ENCODE measurements at regions not wholly inside any gene's neighbourhood (a gene's known extent, or its start where the extent isn't known, plus 50 kb on each side); places are given as distances from the start of the nearest gene placed in this dataset.
"Not testable (repeated sequence)": the region's sequence is repeated elsewhere in the genome, so short reads cannot be mapped to it uniquely, and the experiment has no call there.

DNA sequence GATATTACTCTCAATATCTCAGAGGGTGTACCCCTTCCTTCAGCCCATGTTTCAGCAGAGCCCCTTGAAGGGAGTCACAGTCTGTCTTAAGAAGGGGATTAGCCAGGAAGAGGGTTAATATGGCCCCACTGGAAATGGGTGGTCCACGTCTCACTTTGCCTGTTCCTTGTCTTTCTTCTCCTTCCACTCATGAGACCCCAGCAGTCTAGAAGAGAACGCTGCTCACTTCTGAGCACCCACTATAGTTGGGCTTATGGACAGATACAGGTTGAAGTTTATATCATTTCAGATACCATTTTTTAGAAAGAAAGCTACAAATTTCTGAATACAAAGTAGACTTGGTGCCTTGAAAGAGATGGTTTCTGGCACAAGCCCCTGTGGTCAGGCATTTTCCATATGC is 139.3 kb upstream of the API5 start:
- in situ Hi-C loops (cut with HindIII; ENCODE audit: low sequenced_read_pairs) = no loop called here

GRCh38 chr11:43177975-43178374 is 133.8 kb upstream of the API5 start:
- in situ Hi-C loops (cut with HindIII; ENCODE audit: low sequenced_read_pairs) = no loop called here

GRCh38 chr11:43194459-43194858 is 117.3 kb upstream of the API5 start:
- in situ Hi-C loops (cut with HindIII; ENCODE audit: low sequenced_read_pairs) = not testable (repeated sequence)

DNA sequence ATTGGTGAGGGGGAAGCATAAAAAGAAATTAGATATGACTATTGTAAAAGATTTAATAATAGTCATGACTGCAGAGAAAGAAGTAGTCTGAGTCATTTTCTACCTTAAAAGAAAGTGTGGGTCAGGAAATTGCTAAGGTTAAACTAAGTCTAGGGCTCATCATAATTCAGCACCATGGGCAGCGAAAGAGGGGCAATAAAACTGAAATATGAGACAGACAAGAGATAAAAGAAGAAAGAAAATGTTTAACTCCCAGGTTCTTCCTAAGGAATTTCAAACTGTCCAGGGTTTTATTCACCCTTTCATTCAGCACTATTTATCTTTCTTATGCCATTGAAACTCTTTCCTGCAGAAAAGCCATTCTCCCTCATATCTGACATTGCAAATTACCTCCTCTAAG is 114.4 kb upstream of the API5 start:
- in situ Hi-C loops (cut with HindIII; ENCODE audit: low sequenced_read_pairs) = no loop called here

GRCh38 chr11:43200031-43200430 is 111.8 kb upstream of the API5 start:
- in situ Hi-C loops (cut with HindIII; ENCODE audit: low sequenced_read_pairs) = no loop called here

DNA sequence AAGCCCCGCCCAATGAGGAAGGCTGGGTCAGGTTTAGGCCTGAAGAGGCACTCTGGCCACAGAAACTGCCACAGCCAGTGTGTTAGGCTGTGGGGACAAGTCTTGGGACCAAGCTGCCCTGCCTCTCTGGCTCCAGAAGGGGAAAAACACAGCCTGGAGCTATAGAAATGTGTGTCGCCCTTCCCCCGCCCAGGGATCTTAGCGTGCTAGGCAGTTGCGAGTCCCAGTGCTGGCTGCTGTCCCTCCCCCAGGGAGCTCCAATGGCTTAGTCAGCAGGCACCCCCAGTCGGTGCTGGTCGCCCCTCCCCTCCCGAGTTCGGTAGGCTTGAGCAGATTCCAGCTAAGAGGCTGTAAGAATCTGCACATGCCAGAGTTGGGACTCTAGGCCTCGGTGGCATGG is 99.5 kb upstream of the API5 start:
- in situ Hi-C loops (cut with HindIII; ENCODE audit: low sequenced_read_pairs) = no loop called here

DNA sequence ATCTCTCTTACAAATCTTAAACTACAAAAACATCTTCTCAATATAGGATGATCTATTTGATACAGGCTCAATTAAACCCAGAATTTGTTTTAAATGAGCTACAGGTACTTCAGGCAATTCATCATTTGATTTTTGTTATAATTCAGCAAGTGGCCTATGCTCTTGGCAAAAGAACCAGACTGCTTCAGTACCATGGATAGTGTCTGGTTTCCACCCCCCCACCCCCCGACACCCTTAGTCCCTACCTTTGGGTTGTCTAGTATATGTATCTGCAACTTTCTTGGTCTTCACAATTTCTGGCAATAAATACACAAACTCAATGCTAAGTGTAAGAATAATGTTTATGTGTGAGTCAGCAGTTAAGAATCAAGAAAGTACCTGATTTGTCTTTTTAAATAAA is 97.3 kb upstream of the API5 start:
- in situ Hi-C loops (cut with HindIII; ENCODE audit: low sequenced_read_pairs) = no loop called here

GRCh38 chr11:43217849-43218248 is 93.9 kb upstream of the API5 start:
- in situ Hi-C loops (cut with HindIII; ENCODE audit: low sequenced_read_pairs) = no loop called here

DNA sequence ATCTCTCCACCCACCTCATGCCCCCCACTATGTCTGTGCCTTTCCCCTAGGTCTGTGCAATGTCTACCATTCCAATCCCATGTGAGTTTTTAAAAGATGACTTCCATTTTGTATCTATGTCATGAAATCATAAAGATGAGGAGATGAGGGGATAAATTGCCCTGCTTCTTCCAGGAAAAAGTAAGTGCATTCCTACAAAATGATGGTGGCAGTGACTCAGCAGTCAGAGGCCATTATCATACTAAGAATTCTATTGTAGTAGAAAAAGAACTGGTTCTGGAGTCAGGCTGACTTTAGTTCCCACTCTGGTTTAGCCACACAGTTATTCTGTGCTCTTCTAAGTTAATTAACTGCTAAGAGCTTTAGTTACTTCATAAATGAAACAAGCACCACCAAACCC is 89.6 kb upstream of the API5 start:
- in situ Hi-C loops (cut with HindIII; ENCODE audit: low sequenced_read_pairs) = no loop called here

- in situ Hi-C loops (cut with HindIII; ENCODE audit: low sequenced_read_pairs) = no loop called here
These were observed 88.8 kb upstream of the API5 start for GRCh38 chr11:43223026-43223425.

GRCh38 chr11:43234881-43235280 is 76.9 kb upstream of the API5 start:
- in situ Hi-C loops (cut with HindIII; ENCODE audit: low sequenced_read_pairs) = no loop called here

DNA sequence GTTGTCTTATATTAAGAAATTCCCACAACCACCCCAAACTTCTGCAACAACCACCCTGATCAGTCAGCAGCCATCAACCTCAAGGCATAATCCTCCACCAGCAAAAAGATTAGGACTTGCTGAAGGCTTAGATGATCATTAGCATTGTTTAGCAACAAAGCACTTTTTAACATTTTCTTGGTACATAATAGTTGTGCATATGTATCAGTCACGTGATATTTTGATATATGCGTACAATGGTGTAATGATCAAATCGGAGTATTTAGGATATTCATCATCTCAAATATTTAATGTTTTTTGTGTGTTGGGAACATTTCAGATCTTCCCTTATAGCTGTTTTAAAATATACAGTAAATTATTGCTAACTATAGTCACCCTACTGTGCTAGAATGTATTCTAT is 73.5 kb upstream of the API5 start:
- in situ Hi-C loops (cut with HindIII; ENCODE audit: low sequenced_read_pairs) = no loop called here

DNA sequence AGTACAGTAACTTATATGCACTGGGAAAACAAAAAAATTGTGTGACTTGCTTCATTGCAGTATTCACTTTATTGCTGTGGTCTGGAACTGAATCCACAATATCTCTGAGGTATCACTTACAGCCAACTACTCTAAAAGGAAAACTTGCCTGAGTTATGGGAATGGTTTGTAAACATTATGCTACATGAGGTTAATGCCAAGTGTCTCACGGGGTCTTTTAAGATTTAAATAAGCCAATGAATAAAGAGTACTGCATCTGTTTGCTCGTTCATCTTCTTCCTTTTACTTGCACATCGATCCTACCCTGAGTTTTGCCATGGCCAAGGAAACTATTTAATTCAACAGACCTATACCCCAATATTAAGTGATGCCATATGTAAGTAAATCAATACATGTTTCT is 72.0 kb upstream of the API5 start:
- in situ Hi-C loops (cut with HindIII; ENCODE audit: low sequenced_read_pairs) = no loop called here

DNA sequence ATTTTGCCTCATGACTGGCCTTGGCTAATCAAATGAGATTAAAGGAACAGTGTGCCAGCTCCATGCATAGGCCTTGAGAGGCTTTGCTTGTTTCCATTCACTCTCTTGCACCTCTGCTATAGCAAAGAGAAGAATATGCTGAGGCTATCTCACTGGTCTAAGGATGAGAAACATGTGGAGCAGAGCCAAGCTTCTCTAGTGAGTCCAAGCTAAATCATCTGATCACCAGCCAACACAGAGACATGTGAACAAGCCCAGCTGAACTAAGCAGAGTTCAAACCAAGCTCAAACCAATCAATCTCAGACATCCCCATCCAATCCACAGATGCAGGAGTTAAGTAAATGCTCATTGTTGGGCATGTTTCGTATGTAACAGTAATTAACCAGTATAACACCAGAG is 69.4 kb upstream of the API5 start:
- in situ Hi-C loops (cut with HindIII; ENCODE audit: low sequenced_read_pairs) = no loop called here

DNA sequence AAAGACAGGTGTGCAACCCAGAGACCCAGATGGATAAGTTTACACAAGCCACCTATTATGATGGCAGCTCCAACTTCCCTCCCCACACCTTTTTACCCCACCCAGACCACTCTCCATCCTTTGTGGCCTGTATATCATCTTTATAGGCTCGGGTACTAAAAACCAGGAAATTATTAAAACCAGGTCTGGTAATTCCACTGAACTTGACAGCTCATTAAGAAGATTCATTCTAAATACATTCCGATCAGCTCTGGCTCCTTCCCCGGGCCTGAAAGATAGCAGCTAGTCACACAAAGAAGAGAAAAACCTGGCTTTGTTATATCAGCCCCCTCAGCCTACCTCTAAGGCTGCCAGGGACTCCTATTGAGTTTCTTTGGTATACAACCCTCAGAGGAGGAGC is 67.9 kb upstream of the API5 start:
- in situ Hi-C loops (cut with HindIII; ENCODE audit: low sequenced_read_pairs) = no loop called here

DNA sequence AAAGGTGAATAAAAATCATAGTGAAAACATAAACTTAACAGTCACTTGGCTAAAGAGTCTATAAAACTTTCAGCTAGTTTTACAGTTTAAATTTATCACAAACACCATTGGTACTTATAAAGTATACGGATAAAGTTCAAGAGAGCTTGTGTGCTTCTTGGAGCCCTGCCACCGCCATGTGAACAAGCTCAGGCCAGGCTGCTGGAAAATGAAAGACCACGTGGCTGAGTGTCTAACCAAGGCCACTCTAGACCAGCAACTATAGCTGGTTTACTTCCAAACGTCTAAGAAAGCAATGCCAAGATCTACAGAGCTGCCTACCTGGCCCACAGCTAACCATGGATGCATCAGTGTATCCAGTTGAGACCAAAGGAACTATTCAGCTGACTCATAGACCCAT is 66.3 kb upstream of the API5 start:
- in situ Hi-C loops (cut with HindIII; ENCODE audit: low sequenced_read_pairs) = no loop called here

DNA sequence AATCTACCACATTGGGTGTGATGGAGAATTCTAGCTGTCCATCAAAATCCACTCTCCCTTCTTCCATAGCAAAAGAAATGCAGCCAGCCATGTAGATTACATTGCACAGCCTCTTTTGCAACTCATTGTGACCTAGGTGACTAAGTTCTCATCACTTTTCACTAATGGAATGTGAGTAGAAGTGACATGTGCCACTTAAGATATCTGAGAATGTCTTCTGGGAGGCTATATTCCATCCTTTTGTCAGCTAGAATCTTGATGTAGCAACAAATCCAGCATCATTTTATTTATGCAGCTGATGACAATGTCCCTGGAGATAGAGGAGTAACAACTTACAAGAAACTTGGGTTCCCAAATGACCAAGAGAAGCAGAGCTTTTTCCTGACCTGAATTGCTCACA is 61.5 kb upstream of the API5 start:
- in situ Hi-C loops (cut with HindIII; ENCODE audit: low sequenced_read_pairs) = no loop called here

DNA sequence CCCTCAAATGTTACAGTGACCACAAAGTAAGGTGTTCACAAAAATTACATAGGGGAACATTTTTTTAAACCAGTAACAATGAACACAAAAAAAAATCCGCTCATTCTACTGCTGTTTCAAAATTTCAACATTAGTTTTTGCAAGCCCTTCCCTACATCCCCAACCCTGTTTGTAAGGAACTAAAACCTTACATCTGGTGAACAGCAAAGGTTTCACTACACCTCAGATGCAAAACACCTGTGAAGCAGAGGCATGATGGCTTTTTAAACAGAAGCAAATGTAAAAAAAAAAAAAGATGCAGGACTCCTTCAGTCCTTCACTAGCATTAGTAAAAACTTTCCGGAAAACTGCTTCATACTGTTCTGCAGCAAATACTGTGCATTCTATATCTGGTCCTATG is 50.0 kb upstream of the API5 start:
- in situ Hi-C loops (cut with HindIII; ENCODE audit: low sequenced_read_pairs) = no loop called here

Data from endothelial cell of hepatic sinusoid (primary cell).